ENCODE measurements at regions not wholly inside any gene's neighbourhood (a gene's known extent, or its start where the extent isn't known, plus 50 kb on each side); places are given as distances from the start of the nearest gene placed in this dataset.

GRCh38 chr4:53847965-53848364 is 216.4 kb downstream of the CHIC2 start:
- ATAC-seq = no peak
- Histone ChIP-seq H2AFZ (no peak overlapping the region), H3K79me2 (replicated peaks; ENCODE audit: insufficient read depth) (no peaks in the 10 kb centered on the region), H3K9me2 (ENCODE audit: insufficient read depth) (0 out of 2 replicates have a peak, but pooled peaks cover under 1% of the 10 kb centered on the region), H3K4me1 (ENCODE audit: insufficient read depth) (peaks cover 13% of the 10 kb centered on the region), H3K27me3 (ENCODE audit: insufficient read depth) (no peaks in the 10 kb centered on the region), H3K4me2 (no peak overlapping the region), H3K27ac (ENCODE audit: low read depth) (no peak overlapping the region), H3K4me3 (no peak overlapping the region), H3K36me3 (ENCODE audit: insufficient read depth) (no peaks in the 10 kb centered on the region), H4K20me1 (replicated peaks; ENCODE audit: insufficient read depth) (no peaks in the 10 kb centered on the region), H3F3A (replicated peaks; ENCODE audit: low read depth) (no peaks in the 10 kb centered on the region)
- Mint-ChIP-seq H3K27me3 (ENCODE audit: insufficient read depth, low read depth, poor library complexity) (no peaks in the 10 kb centered on the region), H3K4me1 (peaks cover 10% of the 10 kb centered on the region), H3K4me3 (no peak overlapping the region), H3K27ac (no peak overlapping the region), H3K9me3 (no peaks in the 10 kb centered on the region; the same call in 2 of the 3 replicates), H3K36me3 (ENCODE audit: low read depth) (no peaks in the 10 kb centered on the region)
- no peak for TF ChIP-seq CREB1 (CRISPR knock-in tag; IDR thresholded peaks at IDR 0.05; ENCODE audit: low read depth)
- TF ChIP-seq REST (IDR thresholded peaks at IDR 0.05; ENCODE audit: unreplicated experiment) = no peak
- TF ChIP-seq, protein P1, sequence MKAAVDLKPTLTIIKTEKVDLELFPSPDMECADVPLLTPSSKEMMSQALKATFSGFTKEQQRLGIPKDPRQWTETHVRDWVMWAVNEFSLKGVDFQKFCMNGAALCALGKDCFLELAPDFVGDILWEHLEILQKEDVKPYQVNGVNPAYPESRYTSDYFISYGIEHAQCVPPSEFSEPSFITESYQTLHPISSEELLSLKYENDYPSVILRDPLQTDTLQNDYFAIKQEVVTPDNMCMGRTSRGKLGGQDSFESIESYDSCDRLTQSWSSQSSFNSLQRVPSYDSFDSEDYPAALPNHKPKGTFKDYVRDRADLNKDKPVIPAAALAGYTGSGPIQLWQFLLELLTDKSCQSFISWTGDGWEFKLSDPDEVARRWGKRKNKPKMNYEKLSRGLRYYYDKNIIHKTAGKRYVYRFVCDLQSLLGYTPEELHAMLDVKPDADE (IDR thresholded peaks at IDR 0.05) = no peak
- no peak for TF ChIP-seq EZH2 (IDR thresholded peaks at IDR 0.05; ENCODE audit: low read depth, unreplicated experiment)
- no peak for TF ChIP-seq EZH2phosphoT487 (IDR thresholded peaks at IDR 0.05; ENCODE audit: unreplicated experiment)
- TF ChIP-seq NANOG (IDR thresholded peaks at IDR 0.05; ENCODE audit: borderline replicate concordance) = no peak
- TF ChIP-seq JUNB (IDR thresholded peaks at IDR 0.05; ENCODE audit: unreplicated experiment) = no peak
- no peak for TF ChIP-seq ZNF331 (CRISPR knock-in tag; IDR thresholded peaks at IDR 0.05; ENCODE audit: low read depth)
- no peak for TF ChIP-seq ZNF462 (CRISPR knock-in tag; IDR thresholded peaks at IDR 0.05)
- DNase-seq (ENCODE audit: low spot score) = no peak

Measured in GM23338 (cell line).